K562 (cell line): ENCODE measurements at regions not wholly inside any gene's neighbourhood (a gene's known extent, or its start where the extent isn't known, plus 50 kb on each side); places are given as distances from the start of the nearest gene placed in this dataset.
A peak's percentile ranks its signal among the peaks of the same experiment; 100 is the strongest.

Experiments used
- ATAC-seq: fragments of 200-7000 bp; cut with Tn5 transposase; 3 replicates; pipeline ENCODE4 v1.9.1; 2020; ENCODE audit warnings: moderate library complexity
- BruUV-seq: library from RNA; stranded (reverse); fragments of 400-500 nt; replicated peaks from 2 replicates; lab custom pipeline; 2021; lab: Mats Ljungman, UMichigan
- CTCF ChIA-PET: fragments of 300-600 bp; formaldehyde crosslinking; extraction: SDS; loops from one replicate; lab custom pipeline; 2021; ENCODE audit warnings: low intra/inter-chr PET ratio; lab: Yijun Ruan, JAX
- POLR2A ChIA-PET: fragments of 300-600, 350-650 bp; sonication (Branson Sonifier 250); formaldehyde crosslinking; extraction: SDS; loops from one replicate; lab custom pipeline; 2021; ENCODE audit warnings: antibody characterized with exemption, inconsistent platforms; lab: Yijun Ruan, JAX
- DNase-seq, 4 experiments: peaks; one replicate each; pipeline versions ENCODE4 v3.0.0 to v3.0.0-alpha.2; 2011 to 2018; ENCODE audit warnings: low spot score in 3 of 4, mixed read lengths in 3 of 4; ENCODE audit errors: extremely low read depth in 1 of 4
- FAIRE-seq: peaks from 2 replicates; lab custom pipeline; 2011; peaks lifted over from hg19 to GRCh38; lab: Jason Lieb, UNC
- H2AFZ ChIP-seq: 2 replicates; pipeline ENCODE4 v1.6.0; 2011; ENCODE audit warnings: low read depth, low read length, control low read depth, inconsistent platforms
- H3K27ac ChIP-seq: fragments of 200-600 bp; 3 replicates; pipeline ENCODE4 v1.8.0; 2011; ENCODE audit warnings: low read depth, mild to moderate bottlenecking, control low read depth, inconsistent platforms, low read length, moderate library complexity, mixed read lengths; ENCODE audit errors: extremely low read depth
- H3K27me3 ChIP-seq, 2 experiments: fragments of 300-600 bp in 1 of 2; 2 replicates in 1 of 2; 3 replicates in 1 of 2; pipeline versions ENCODE4 v1.6.0 to v1.8.0; 2011; ENCODE audit warnings: inconsistent platforms in 2 of 2, low read length in 2 of 2, mild to moderate bottlenecking in 1 of 2, mixed read lengths in 1 of 2, moderate library complexity in 1 of 2; ENCODE audit not compliant: control insufficient read depth in 2 of 2, insufficient read depth in 2 of 2
- H3K36me3 ChIP-seq: fragments of 300-600 bp; 3 replicates; pipeline ENCODE4 v1.8.0; 2011; ENCODE audit warnings: mild to moderate bottlenecking, low read length, inconsistent platforms; ENCODE audit not compliant: control insufficient read depth, insufficient read depth
- H3K4me1 ChIP-seq, 2 experiments: fragments of 200-600 bp in 1 of 2; replicated peaks in 1 of 2; 2 replicates in 1 of 2; 3 replicates in 1 of 2; pipeline versions ENCODE4 v1.5.1 to v1.8.0; 2011; ENCODE audit warnings: inconsistent platforms in 2 of 2, low read length in 2 of 2, mild to moderate bottlenecking in 1 of 2, mixed read lengths in 1 of 2, moderate library complexity in 1 of 2; ENCODE audit not compliant: control insufficient read depth in 2 of 2, insufficient read depth in 2 of 2
- H3K4me2 ChIP-seq: 2 replicates; pipeline ENCODE4 v1.6.1; 2011; ENCODE audit warnings: low read length, control low read depth, inconsistent platforms, mixed read lengths; ENCODE audit not compliant: insufficient read depth
- H3K4me3 ChIP-seq: fragments of 200-600 bp; sonication (generic), shearing (Covaris generic); 2 replicates; pipeline ENCODE4 v1.5.1; 2016; ENCODE audit warnings: control low read depth, inconsistent platforms
- H3K79me2 ChIP-seq: fragments of 200-600 bp; 3 replicates; pipeline ENCODE4 v1.8.0; 2011; ENCODE audit warnings: low read length, inconsistent platforms; ENCODE audit not compliant: control insufficient read depth, insufficient read depth
- H3K9ac ChIP-seq, 2 experiments: 2 replicates each; pipeline versions ENCODE4 v1.6.0 to v1.6.1; 2011; ENCODE audit warnings: low read depth in 2 of 2, low read length in 2 of 2, control low read depth in 1 of 2, inconsistent platforms in 1 of 2, mild to moderate bottlenecking in 1 of 2, mixed read lengths in 1 of 2; ENCODE audit not compliant: insufficient read depth in 1 of 2
- H3K9me1 ChIP-seq: one replicate; pipeline ENCODE4 v1.6.0; 2011; ENCODE audit warnings: inconsistent platforms, mild to moderate bottlenecking, low read length, moderate library complexity; ENCODE audit not compliant: control insufficient read depth, insufficient read depth
- H3K9me3 ChIP-seq: replicated peaks from 2 replicates; pipeline ENCODE4 v1.5.1; 2011; ENCODE audit warnings: low read depth, low read length, inconsistent platforms; ENCODE audit not compliant: control insufficient read depth, insufficient read depth
- H4K20me1 ChIP-seq: replicated peaks from 2 replicates; pipeline ENCODE4 v1.6.1; 2011; ENCODE audit warnings: low read length, inconsistent platforms, mixed read lengths; ENCODE audit not compliant: control insufficient read depth, insufficient read depth
- NCOA1 ChIP-seq: fragments of 450-650 bp; IDR thresholded peaks from 2 replicates; pipeline ENCODE4 v1.6.1; 2016; ENCODE audit warnings: low read depth
- NUFIP1 ChIP-seq: fragments of 450-650 bp; IDR thresholded peaks from 2 replicates; pipeline ENCODE4 v1.6.1; 2018; ENCODE audit not compliant: partially characterized antibody
- SIX5 ChIP-seq, 2 experiments: IDR thresholded peaks; 2 replicates each; pipeline ENCODE4 v1.6.1; 2011; ENCODE audit warnings: low read length in 2 of 2, borderline replicate concordance in 1 of 2, low read depth in 1 of 2, mild to moderate bottlenecking in 1 of 2, moderate library complexity in 1 of 2; ENCODE audit not compliant: insufficient read depth in 1 of 2
- ZNF707 ChIP-seq: fragments of 250-450 bp; sonication (Bioruptor Pico); conservative IDR thresholded peaks from 2 replicates; pipeline ENCODE4 v1.8.0; 2022; ENCODE audit warnings: inconsistent platforms, mild to moderate bottlenecking, moderate library complexity
- WGBS: fragments of 100-300 bp; shearing (Covaris generic); methylation state at CpG from one replicate; pipeline ENCODE4 v1.1.6; 2016; ENCODE audit warnings: low coverage, mixed read lengths; ENCODE audit not compliant: insufficient coverage; ENCODE audit errors: missing lambda C conversion rate; 5-methylcytosine and 5-hydroxymethylcytosine counted together
- in situ Hi-C: fragments of 300-500 bp; cut with MboI; formaldehyde crosslinking; loops from 4 replicates; pipeline ENCODE4 v1.15.0; 2018; ENCODE audit warnings: inconsistent platforms, mixed read lengths
- intact Hi-C: fragments of 100-400 bp; cut with micrococcal nuclease; formaldehyde crosslinking; loops from 2 replicates; pipeline ENCODE4 v1.14.2; 2022
- TF ChIP-seq, protein P1 (sequence below), 2 experiments: fragments of 450-650 bp; formaldehyde crosslinking in 1 of 2; IDR thresholded peaks; 2 replicates each; pipeline versions ENCODE4 v1.4.0 to v1.6.1; 2014 to 2020; ENCODE audit warnings: mild to moderate bottlenecking in 2 of 2, borderline replicate concordance in 1 of 2, low read depth in 1 of 2
- TF ChIP-seq, protein P2 (sequence below): fragments of 450-650 bp; conservative IDR thresholded peaks from 2 replicates; pipeline ENCODE4 v1.6.1; 2016; ENCODE audit warnings: missing genetic modification characterization, low read depth, mild to moderate bottlenecking, control low read depth, missing compliant biosample characterization
- TF ChIP-seq, protein P3 (sequence below), 3 experiments: IDR thresholded peaks in 2 of 3; conservative IDR thresholded peaks in 1 of 3; 2 replicates each; pipeline ENCODE4 v1.5.1; 2011 to 2012; ENCODE audit warnings: low read length in 3 of 3, mild to moderate bottlenecking in 3 of 3, control low read depth in 2 of 3, improper control_type of control experiment in 1 of 3, inconsistent platforms in 1 of 3, low read depth in 1 of 3, mixed read lengths in 1 of 3, moderate library complexity in 1 of 3; ENCODE audit not compliant: insufficient read depth in 2 of 3

DNA sequence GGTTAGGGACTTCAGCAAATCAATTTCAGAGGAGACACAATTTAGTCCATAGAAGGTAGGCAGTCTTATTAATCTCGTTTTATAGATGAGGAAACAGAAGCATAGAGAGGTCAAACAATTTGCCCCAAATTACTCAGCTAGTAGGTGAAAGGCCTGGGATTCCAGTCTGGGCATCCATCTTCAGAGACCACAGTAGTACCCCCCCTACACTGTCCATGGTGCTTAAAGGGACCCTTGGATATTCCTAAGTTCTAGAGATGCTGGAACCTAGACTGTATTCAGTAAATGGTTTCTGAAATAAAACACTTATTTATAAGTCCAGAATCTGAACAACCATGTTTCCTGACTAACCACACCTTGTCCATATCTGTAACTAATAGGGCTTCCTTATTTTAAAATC, 174.8 kb downstream of the CEP135 start:
- FAIRE-seq: no peak
- Histone ChIP-seq H3K4me1 (no peaks in the 10 kb centered on the region), H3K9me1 (no peaks in the 10 kb centered on the region), H3K79me2 (no peaks in the 10 kb centered on the region), H3K27ac (no peak overlapping the region), H3K4me3 (no peak overlapping the region), H2AFZ (no peak overlapping the region), H4K20me1 (no peaks in the 10 kb centered on the region), H3K9ac (no peak overlapping the region), H3K4me2 (no peak overlapping the region), H3K36me3 (no peaks in the 10 kb centered on the region), H3K27me3 (peaks cover 0 to 2% of the 10 kb centered on the region in 2 experiments; a peak in 1 of 5 replicates), H3K9me3 (no peaks in the 10 kb centered on the region)
- ChIA-PET CTCF (no interaction called here), POLR2A (no interaction called here)
- TF ChIP-seq NUFIP1 (no peak), SIX5 (IDR thresholded peaks at IDR 0.05; ENCODE audit: borderline replicate concordance in 1 of 2, insufficient read depth in 1 of 2, low read depth in 1 of 2, low read length in 2 of 2) (no peak), NCOA1 (no peak), ZNF707 (CRISPR knock-in tag) (no peak)
- TF ChIP-seq, protein P1, sequence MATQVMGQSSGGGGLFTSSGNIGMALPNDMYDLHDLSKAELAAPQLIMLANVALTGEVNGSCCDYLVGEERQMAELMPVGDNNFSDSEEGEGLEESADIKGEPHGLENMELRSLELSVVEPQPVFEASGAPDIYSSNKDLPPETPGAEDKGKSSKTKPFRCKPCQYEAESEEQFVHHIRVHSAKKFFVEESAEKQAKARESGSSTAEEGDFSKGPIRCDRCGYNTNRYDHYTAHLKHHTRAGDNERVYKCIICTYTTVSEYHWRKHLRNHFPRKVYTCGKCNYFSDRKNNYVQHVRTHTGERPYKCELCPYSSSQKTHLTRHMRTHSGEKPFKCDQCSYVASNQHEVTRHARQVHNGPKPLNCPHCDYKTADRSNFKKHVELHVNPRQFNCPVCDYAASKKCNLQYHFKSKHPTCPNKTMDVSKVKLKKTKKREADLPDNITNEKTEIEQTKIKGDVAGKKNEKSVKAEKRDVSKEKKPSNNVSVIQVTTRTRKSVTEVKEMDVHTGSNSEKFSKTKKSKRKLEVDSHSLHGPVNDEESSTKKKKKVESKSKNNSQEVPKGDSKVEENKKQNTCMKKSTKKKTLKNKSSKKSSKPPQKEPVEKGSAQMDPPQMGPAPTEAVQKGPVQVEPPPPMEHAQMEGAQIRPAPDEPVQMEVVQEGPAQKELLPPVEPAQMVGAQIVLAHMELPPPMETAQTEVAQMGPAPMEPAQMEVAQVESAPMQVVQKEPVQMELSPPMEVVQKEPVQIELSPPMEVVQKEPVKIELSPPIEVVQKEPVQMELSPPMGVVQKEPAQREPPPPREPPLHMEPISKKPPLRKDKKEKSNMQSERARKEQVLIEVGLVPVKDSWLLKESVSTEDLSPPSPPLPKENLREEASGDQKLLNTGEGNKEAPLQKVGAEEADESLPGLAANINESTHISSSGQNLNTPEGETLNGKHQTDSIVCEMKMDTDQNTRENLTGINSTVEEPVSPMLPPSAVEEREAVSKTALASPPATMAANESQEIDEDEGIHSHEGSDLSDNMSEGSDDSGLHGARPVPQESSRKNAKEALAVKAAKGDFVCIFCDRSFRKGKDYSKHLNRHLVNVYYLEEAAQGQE (IDR thresholded peaks at IDR 0.05; ENCODE audit: borderline replicate concordance): peak; percentile 43
- TF ChIP-seq, protein P1 (CRISPR knock-in tag; IDR thresholded peaks at IDR 0.05; ENCODE audit: low read depth): no peak
- TF ChIP-seq, protein P2, sequence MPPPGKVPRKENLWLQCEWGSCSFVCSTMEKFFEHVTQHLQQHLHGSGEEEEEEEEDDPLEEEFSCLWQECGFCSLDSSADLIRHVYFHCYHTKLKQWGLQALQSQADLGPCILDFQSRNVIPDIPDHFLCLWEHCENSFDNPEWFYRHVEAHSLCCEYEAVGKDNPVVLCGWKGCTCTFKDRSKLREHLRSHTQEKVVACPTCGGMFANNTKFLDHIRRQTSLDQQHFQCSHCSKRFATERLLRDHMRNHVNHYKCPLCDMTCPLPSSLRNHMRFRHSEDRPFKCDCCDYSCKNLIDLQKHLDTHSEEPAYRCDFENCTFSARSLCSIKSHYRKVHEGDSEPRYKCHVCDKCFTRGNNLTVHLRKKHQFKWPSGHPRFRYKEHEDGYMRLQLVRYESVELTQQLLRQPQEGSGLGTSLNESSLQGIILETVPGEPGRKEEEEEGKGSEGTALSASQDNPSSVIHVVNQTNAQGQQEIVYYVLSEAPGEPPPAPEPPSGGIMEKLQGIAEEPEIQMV (tag): no peak
- TF ChIP-seq, protein P3, sequence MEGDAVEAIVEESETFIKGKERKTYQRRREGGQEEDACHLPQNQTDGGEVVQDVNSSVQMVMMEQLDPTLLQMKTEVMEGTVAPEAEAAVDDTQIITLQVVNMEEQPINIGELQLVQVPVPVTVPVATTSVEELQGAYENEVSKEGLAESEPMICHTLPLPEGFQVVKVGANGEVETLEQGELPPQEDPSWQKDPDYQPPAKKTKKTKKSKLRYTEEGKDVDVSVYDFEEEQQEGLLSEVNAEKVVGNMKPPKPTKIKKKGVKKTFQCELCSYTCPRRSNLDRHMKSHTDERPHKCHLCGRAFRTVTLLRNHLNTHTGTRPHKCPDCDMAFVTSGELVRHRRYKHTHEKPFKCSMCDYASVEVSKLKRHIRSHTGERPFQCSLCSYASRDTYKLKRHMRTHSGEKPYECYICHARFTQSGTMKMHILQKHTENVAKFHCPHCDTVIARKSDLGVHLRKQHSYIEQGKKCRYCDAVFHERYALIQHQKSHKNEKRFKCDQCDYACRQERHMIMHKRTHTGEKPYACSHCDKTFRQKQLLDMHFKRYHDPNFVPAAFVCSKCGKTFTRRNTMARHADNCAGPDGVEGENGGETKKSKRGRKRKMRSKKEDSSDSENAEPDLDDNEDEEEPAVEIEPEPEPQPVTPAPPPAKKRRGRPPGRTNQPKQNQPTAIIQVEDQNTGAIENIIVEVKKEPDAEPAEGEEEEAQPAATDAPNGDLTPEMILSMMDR (IDR thresholded peaks at IDR 0.05 in 2 of 3, conservative IDR thresholded peaks at IDR 0.05 in 1 of 3; ENCODE audit: insufficient read depth in 2 of 3, low read depth in 1 of 3, low read length in 3 of 3): no peak
- intact Hi-C loops (no loop called here), in situ Hi-C loops (no loop called here)
- ATAC-seq: no peak
- 0% methylated on average over 1 of the region's 1 CpG for WGBS
- no TSS peak for BruUV-seq
- DNase-seq: no peak
